H9 (cell line): ENCODE measurements at regions not wholly inside any gene's neighbourhood (a gene's known extent, or its start where the extent isn't known, plus 50 kb on each side); places are given as distances from the start of the nearest gene placed in this dataset.

Experiments
- DNase-seq: peaks from one replicate; pipeline ENCODE4 v3.0.0-alpha.2; 2017
- H2AFZ ChIP-seq: one replicate; pipeline ENCODE4 v1.6.1; 2013; ENCODE audit warnings: mild to moderate bottlenecking, low read length, control low read depth, moderate library complexity
- H2AK5ac ChIP-seq: 2 replicates; pipeline ENCODE4 v1.6.1; 2013; ENCODE audit warnings: low read length, control low read depth, mixed read lengths; ENCODE audit not compliant: insufficient read length
- H2BK120ac ChIP-seq: one replicate; pipeline ENCODE4 v1.6.1; 2013; ENCODE audit warnings: low read depth, mild to moderate bottlenecking, low read length, control low read depth, inconsistent platforms; ENCODE audit not compliant: poor library complexity, severe bottlenecking
- H2BK12ac ChIP-seq: 2 replicates; pipeline ENCODE4 v1.6.1; 2013; ENCODE audit warnings: low read length, control low read depth, mixed read lengths, low read depth; ENCODE audit not compliant: insufficient read length
- H2BK15ac ChIP-seq: 2 replicates; pipeline ENCODE4 v1.6.1; 2013; ENCODE audit warnings: low read depth, low read length, control low read depth
- H2BK20ac ChIP-seq: one replicate; pipeline ENCODE4 v1.6.1; 2013; ENCODE audit warnings: low read depth, mild to moderate bottlenecking, low read length, control low read depth, inconsistent platforms; ENCODE audit not compliant: poor library complexity, severe bottlenecking
- H2BK5ac ChIP-seq: 2 replicates; pipeline ENCODE4 v1.6.1; 2013; ENCODE audit warnings: low read length, control low read depth, mixed read lengths; ENCODE audit not compliant: insufficient read length
- H3K14ac ChIP-seq: 2 replicates; pipeline ENCODE4 v1.6.1; 2013; ENCODE audit warnings: low read length, control low read depth; ENCODE audit not compliant: insufficient read depth
- H3K18ac ChIP-seq: 2 replicates; pipeline ENCODE4 v1.6.1; 2013; ENCODE audit warnings: low read depth, mild to moderate bottlenecking, mixed read lengths, low read length, control low read depth; ENCODE audit not compliant: insufficient read length
- H3K23ac ChIP-seq: 2 replicates; pipeline ENCODE4 v1.6.1; 2013; ENCODE audit warnings: low read length, control low read depth, mixed read lengths, low read depth; ENCODE audit not compliant: insufficient read length
- H3K23me2 ChIP-seq: 2 replicates; pipeline ENCODE4 v1.6.1; 2013; ENCODE audit warnings: low read depth, mild to moderate bottlenecking, mixed read lengths, low read length, control low read depth; ENCODE audit not compliant: insufficient read length, poor library complexity, severe bottlenecking
- H3K27ac ChIP-seq: 2 replicates; pipeline ENCODE4 v1.5.1; 2013; ENCODE audit warnings: low read length, control low read depth, mixed read lengths, low read depth; ENCODE audit not compliant: insufficient read length
- H3K27me3 ChIP-seq: 2 replicates; pipeline ENCODE4 v1.6.1; 2013; ENCODE audit warnings: low read length, control low read depth, inconsistent platforms; ENCODE audit not compliant: insufficient read depth
- H3K4ac ChIP-seq: 2 replicates; pipeline ENCODE4 v1.6.1; 2013; ENCODE audit warnings: low read depth, mild to moderate bottlenecking, control low read depth, inconsistent platforms, low read length, moderate library complexity
- H3K4me1 ChIP-seq: 2 replicates; pipeline ENCODE4 v1.6.1; 2013; ENCODE audit warnings: low read length, control low read depth, inconsistent platforms; ENCODE audit not compliant: insufficient read depth
- H3K4me2 ChIP-seq: 2 replicates; pipeline ENCODE4 v1.6.1; 2013; ENCODE audit warnings: low read length, control low read depth, mixed read lengths; ENCODE audit not compliant: insufficient read length, insufficient read depth
- H3K56ac ChIP-seq: 2 replicates; pipeline ENCODE4 v1.6.1; 2013; ENCODE audit warnings: low read depth, mild to moderate bottlenecking, mixed read lengths, low read length, control low read depth; ENCODE audit not compliant: insufficient read length
- H3K79me1 ChIP-seq: 2 replicates; pipeline ENCODE4 v1.6.1; 2013; ENCODE audit warnings: low read depth, mild to moderate bottlenecking, moderate library complexity, low read length, control low read depth, inconsistent platforms; ENCODE audit not compliant: insufficient read depth, poor library complexity, severe bottlenecking
- H3K79me2 ChIP-seq: 2 replicates; pipeline ENCODE4 v1.6.1; 2013; ENCODE audit warnings: low read length, control low read depth, inconsistent platforms; ENCODE audit not compliant: insufficient read depth
- H3K9ac ChIP-seq: 2 replicates; pipeline ENCODE4 v1.6.1; 2013; ENCODE audit warnings: low read length, control low read depth, mixed read lengths; ENCODE audit not compliant: insufficient read length; ENCODE audit errors: extremely low read depth
- H3K9me3 ChIP-seq: one replicate; pipeline ENCODE4 v1.6.1; 2013; ENCODE audit warnings: low read depth, low read length, inconsistent platforms; ENCODE audit not compliant: control insufficient read depth
- H3T11ph ChIP-seq: one replicate; pipeline ENCODE4 v1.6.1; 2013; ENCODE audit warnings: mild to moderate bottlenecking, low read length, control low read depth, inconsistent platforms
- H4K20me1 ChIP-seq: one replicate; pipeline ENCODE4 v1.6.1; 2013; ENCODE audit not compliant: control insufficient read depth, insufficient read length, insufficient read depth
- H4K5ac ChIP-seq: 2 replicates; pipeline ENCODE4 v1.6.1; 2013; ENCODE audit warnings: low read depth, mild to moderate bottlenecking, mixed read lengths, low read length, control low read depth; ENCODE audit not compliant: insufficient read length
- H4K8ac ChIP-seq: replicated peaks from 2 replicates; pipeline ENCODE4 v1.6.1; 2013; ENCODE audit warnings: low read length, control low read depth, mixed read lengths, low read depth; ENCODE audit not compliant: insufficient read length
- H4K91ac ChIP-seq: 2 replicates; pipeline ENCODE4 v1.6.1; 2013; ENCODE audit warnings: low read depth, mild to moderate bottlenecking, moderate library complexity, mixed read lengths, low read length, control low read depth; ENCODE audit not compliant: insufficient read length
- H3K27ac Mint-ChIP-seq, 3 experiments: 2 replicates in 2 of 3; 3 replicates in 1 of 3; pipeline ENCODE4 v1.8.0; 2020 to 2021; ENCODE audit warnings: mixed read lengths in 3 of 3, mild to moderate bottlenecking in 1 of 3, moderate library complexity in 1 of 3
- H3K27me3 Mint-ChIP-seq: 2 replicates; pipeline ENCODE4 v1.8.0; 2021; ENCODE audit warnings: low read depth, mild to moderate bottlenecking, moderate library complexity, mixed read lengths
- H3K36me3 Mint-ChIP-seq, 3 experiments: 2 replicates in 2 of 3; 3 replicates in 1 of 3; pipeline ENCODE4 v1.8.0; 2020 to 2021; ENCODE audit warnings: low read depth in 3 of 3, mixed read lengths in 3 of 3; ENCODE audit not compliant: insufficient read depth in 1 of 3
- H3K4me1 Mint-ChIP-seq, 2 experiments: 2 replicates each; pipeline ENCODE4 v1.8.0; 2020; ENCODE audit warnings: mixed read lengths in 2 of 2
- H3K4me3 Mint-ChIP-seq, 2 experiments: 2 replicates in 1 of 2; 3 replicates in 1 of 2; pipeline ENCODE4 v1.8.0; 2020 to 2021; ENCODE audit warnings: mild to moderate bottlenecking in 2 of 2, mixed read lengths in 2 of 2, moderate library complexity in 1 of 2
- H3K9me3 Mint-ChIP-seq, 2 experiments: 2 replicates in 1 of 2; 3 replicates in 1 of 2; pipeline ENCODE4 v1.8.0; 2020; ENCODE audit warnings: mild to moderate bottlenecking in 2 of 2, mixed read lengths in 2 of 2, moderate library complexity in 1 of 2
- WGBS: extraction: QIAGEN DNeasy Blood & Tissue Kit; methylation state at CpG from one replicate; pipeline ENCODE4 v1.1.7; 2013; ENCODE audit warnings: missing lambda C conversion rate, low lambda C conversion rate, mixed read lengths; ENCODE audit not compliant: insufficient read length; ENCODE audit errors: extremely low coverage; 5-methylcytosine and 5-hydroxymethylcytosine counted together
- TF ChIP-seq, protein P1 (sequence below): fragments of 200-600 bp; sonication (generic); conservative IDR thresholded peaks from 3 replicates; pipeline ENCODE4 v1.8.0; 2021; ENCODE audit warnings: antibody characterized with exemption, mild to moderate bottlenecking

DNA sequence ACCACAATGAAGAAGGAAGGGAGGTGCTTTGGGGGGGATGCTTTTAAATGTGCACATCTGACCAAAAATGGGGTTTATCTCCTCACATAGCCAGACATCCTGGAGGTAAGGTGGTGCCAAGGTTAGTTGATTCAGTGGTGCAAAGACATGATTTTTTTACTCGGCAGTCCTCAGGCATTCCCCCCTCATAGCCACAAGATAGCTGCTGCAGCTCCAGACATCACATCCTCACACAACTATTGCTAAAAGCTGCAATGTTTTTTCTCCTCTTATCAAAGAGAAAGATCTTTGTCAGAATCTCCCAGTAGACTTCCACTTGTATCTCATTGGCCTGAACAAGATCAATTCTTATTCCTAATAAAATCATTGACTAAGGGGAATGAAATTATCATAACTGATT lies 141.3 kb upstream of the ZNF438 start:
- H3K23me2 ChIP-seq, result no peaks in the 10 kb centered on the region
- H3K27ac ChIP-seq, result no peak overlapping the region
- no peaks in the 10 kb centered on the region for H3K4me1 ChIP-seq
- no peak for DNase-seq
- no peak overlapping the region for H3K14ac ChIP-seq
- no peak overlapping the region for H2AK5ac ChIP-seq
- H4K20me1 ChIP-seq, result no peaks in the 10 kb centered on the region
- TF ChIP-seq, protein P1, sequence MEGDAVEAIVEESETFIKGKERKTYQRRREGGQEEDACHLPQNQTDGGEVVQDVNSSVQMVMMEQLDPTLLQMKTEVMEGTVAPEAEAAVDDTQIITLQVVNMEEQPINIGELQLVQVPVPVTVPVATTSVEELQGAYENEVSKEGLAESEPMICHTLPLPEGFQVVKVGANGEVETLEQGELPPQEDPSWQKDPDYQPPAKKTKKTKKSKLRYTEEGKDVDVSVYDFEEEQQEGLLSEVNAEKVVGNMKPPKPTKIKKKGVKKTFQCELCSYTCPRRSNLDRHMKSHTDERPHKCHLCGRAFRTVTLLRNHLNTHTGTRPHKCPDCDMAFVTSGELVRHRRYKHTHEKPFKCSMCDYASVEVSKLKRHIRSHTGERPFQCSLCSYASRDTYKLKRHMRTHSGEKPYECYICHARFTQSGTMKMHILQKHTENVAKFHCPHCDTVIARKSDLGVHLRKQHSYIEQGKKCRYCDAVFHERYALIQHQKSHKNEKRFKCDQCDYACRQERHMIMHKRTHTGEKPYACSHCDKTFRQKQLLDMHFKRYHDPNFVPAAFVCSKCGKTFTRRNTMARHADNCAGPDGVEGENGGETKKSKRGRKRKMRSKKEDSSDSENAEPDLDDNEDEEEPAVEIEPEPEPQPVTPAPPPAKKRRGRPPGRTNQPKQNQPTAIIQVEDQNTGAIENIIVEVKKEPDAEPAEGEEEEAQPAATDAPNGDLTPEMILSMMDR, result no peak
- Mint-ChIP-seq H3K36me3 (peaks cover 7 to 18% (median 8%) of the 10 kb centered on the region in 3 experiments; a peak in 6 of 7 replicates), H3K9me3 (peaks cover 19 to 28% of the 10 kb centered on the region in 2 experiments), H3K27ac (no peak overlapping the region), H3K4me3 (no peak overlapping the region), H3K4me1 (no peaks in the 10 kb centered on the region), H3K27me3 (no peaks in the 10 kb centered on the region; the same call in 1 of the 2 replicates)
- no peaks in the 10 kb centered on the region for H3K79me2 ChIP-seq
- H2BK12ac ChIP-seq, result no peak overlapping the region
- no peak overlapping the region for H3K18ac ChIP-seq
- H3K27me3 ChIP-seq, result no peaks in the 10 kb centered on the region
- H2BK20ac ChIP-seq, result no peak overlapping the region
- H3T11ph ChIP-seq, result no peak overlapping the region
- no peak overlapping the region for H3K4me2 ChIP-seq
- no CpG with 5 or more reads among the region's 1 CpG for WGBS
- no peak overlapping the region for H2BK120ac ChIP-seq
- no peak overlapping the region for H3K56ac ChIP-seq
- peaks cover 6% of the 10 kb centered on the region for H3K9me3 ChIP-seq
- no peak overlapping the region for H2BK5ac ChIP-seq
- H4K91ac ChIP-seq, result no peak overlapping the region
- no peak overlapping the region for H4K5ac ChIP-seq
- H3K4ac ChIP-seq, result no peak overlapping the region
- no peaks in the 10 kb centered on the region for H3K79me1 ChIP-seq
- H4K8ac ChIP-seq, result no peak overlapping the region
- H3K23ac ChIP-seq, result no peak overlapping the region
- no peak overlapping the region for H3K9ac ChIP-seq
- H2AFZ ChIP-seq, result no peak overlapping the region
- H2BK15ac ChIP-seq, result no peak overlapping the region
